ENCODE measurements at regions not wholly inside any gene's neighbourhood (a gene's known extent, or its start where the extent isn't known, plus 50 kb on each side); places are given as distances from the start of the nearest gene placed in this dataset.

GRCh38 chr4:45099471-45099870 is 373.1 kb upstream of the GNPDA2 start:
- no peak for DNase-seq (ENCODE audit: low spot score)

GRCh38 chr4:45094684-45095083 is 368.3 kb upstream of the GNPDA2 start:
- peak; percentile 23 for DNase-seq (ENCODE audit: low spot score)

GRCh38 chr4:45082101-45082500 is 355.7 kb upstream of the GNPDA2 start:
- DNase-seq (ENCODE audit: low spot score), result no peak

- no peak for DNase-seq (ENCODE audit: low spot score)
Measured at GRCh38 chr4:45079616-45080015, 353.3 kb upstream of the GNPDA2 start.

GRCh38 chr4:45078201-45078600 is 351.8 kb upstream of the GNPDA2 start:
- no peak for DNase-seq (ENCODE audit: low spot score)

- no peak for DNase-seq (ENCODE audit: low spot score)
Measured at GRCh38 chr4:45072981-45073380, 346.6 kb upstream of the GNPDA2 start.

- DNase-seq (ENCODE audit: low spot score), result peak; percentile 3
Measured at GRCh38 chr4:45064741-45065140, 338.4 kb upstream of the GNPDA2 start.

GRCh38 chr4:45063696-45064095 is 337.3 kb upstream of the GNPDA2 start:
- peak; percentile 81 for DNase-seq (ENCODE audit: low spot score)

GRCh38 chr4:45062935-45063545 is 336.7 kb upstream of the GNPDA2 start:
- DNase-seq (ENCODE audit: low spot score), result peak; percentile 58

GRCh38 chr4:45043911-45044310 is 317.6 kb upstream of the GNPDA2 start:
- no peak for DNase-seq (ENCODE audit: low spot score)

GRCh38 chr4:45036677-45037076 is 310.3 kb upstream of the GNPDA2 start:
- no peak for DNase-seq (ENCODE audit: low spot score)

GRCh38 chr4:45033676-45034419 is 307.5 kb upstream of the GNPDA2 start:
- no peak for DNase-seq (ENCODE audit: low spot score)

GRCh38 chr4:45030059-45030458 is 303.7 kb upstream of the GNPDA2 start:
- DNase-seq (ENCODE audit: low spot score), result no peak

GRCh38 chr4:45007508-45007907 is 281.2 kb upstream of the GNPDA2 start:
- DNase-seq (ENCODE audit: low spot score), result no peak

GRCh38 chr4:45006078-45006477 is 279.7 kb upstream of the GNPDA2 start:
- no peak for DNase-seq (ENCODE audit: low spot score)

GRCh38 chr4:45004847-45005565 is 278.6 kb upstream of the GNPDA2 start:
- DNase-seq (ENCODE audit: low spot score), result no peak

GRCh38 chr4:45004326-45004725 is 278.0 kb upstream of the GNPDA2 start:
- no peak for DNase-seq (ENCODE audit: low spot score)

GRCh38 chr4:44996276-44996845 is 270.0 kb upstream of the GNPDA2 start:
- DNase-seq (ENCODE audit: low spot score), result peak; percentile 2

GRCh38 chr4:44988011-44988410 is 261.7 kb upstream of the GNPDA2 start:
- DNase-seq (ENCODE audit: low spot score), result no peak

GRCh38 chr4:44985938-44986337 is 259.6 kb upstream of the GNPDA2 start:
- DNase-seq (ENCODE audit: low spot score), result no peak

GRCh38 chr4:44985152-44985551 is 258.8 kb upstream of the GNPDA2 start:
- DNase-seq (ENCODE audit: low spot score), result no peak

- no peak for DNase-seq (ENCODE audit: low spot score)
Measured at GRCh38 chr4:44984083-44984482, 257.7 kb upstream of the GNPDA2 start.

Data from umbilical cord (tissue), 1 donor.